ENCODE measurements at regions not wholly inside any gene's neighbourhood (a gene's known extent, or its start where the extent isn't known, plus 50 kb on each side); places are given as distances from the start of the nearest gene placed in this dataset.
A peak's percentile ranks its signal among the peaks of the same experiment; 100 is the strongest.

- peak in 1 of 2 experiments; percentile 65; a peak in 1 of 4 replicates for TF ChIP-seq ZMIZ1 (IDR thresholded peaks at IDR 0.05; ENCODE audit: low read depth in 2 of 2, low read length in 2 of 2)
- peak; percentile 90 to 92 for TF ChIP-seq KDM1A (IDR thresholded peaks at IDR 0.05)
- no peak for TF ChIP-seq NR2C2 (CRISPR knock-in tag; IDR thresholded peaks at IDR 0.05)
- no peak for TF ChIP-seq NR2C2 (tag; IDR thresholded peaks at IDR 0.05)
- TF ChIP-seq KLF10 (CRISPR knock-in tag; IDR thresholded peaks at IDR 0.05): no peak
- TF ChIP-seq ARID1B (IDR thresholded peaks at IDR 0.05): peak; percentile 96
- TF ChIP-seq ZFP30 (CRISPR knock-in tag; IDR thresholded peaks at IDR 0.05; ENCODE audit: borderline replicate concordance): no peak
- no peak for TF ChIP-seq FOXA3 (CRISPR knock-in tag; conservative IDR thresholded peaks at IDR 0.05 in 1 of 2, IDR thresholded peaks at IDR 0.05 in 1 of 2)
- no peak for TF ChIP-seq ZNF644 (tag; IDR thresholded peaks at IDR 0.05; ENCODE audit: low read depth)
- no peak for TF ChIP-seq BCOR (IDR thresholded peaks at IDR 0.05)
- no peak for TF ChIP-seq ZNF121 (CRISPR knock-in tag; conservative IDR thresholded peaks at IDR 0.05)
- 0 out of 2 replicates have a peak, but pooled peaks have one; percentile 64 for TF ChIP-seq ZNF197 (CRISPR knock-in tag; IDR thresholded peaks at IDR 0.05; ENCODE audit: low read depth)
- peak; percentile 94 for TF ChIP-seq MTA2 (IDR thresholded peaks at IDR 0.05; ENCODE audit: low read depth)
- TF ChIP-seq STAT5A (IDR thresholded peaks at IDR 0.05; ENCODE audit: borderline replicate concordance, low read length): peak; percentile 82
- no peak for TF ChIP-seq ETS2 (tag; IDR thresholded peaks at IDR 0.05; ENCODE audit: borderline replicate concordance, poor library complexity, severe bottlenecking)
- no peak for TF ChIP-seq HNRNPL (IDR thresholded peaks at IDR 0.05; ENCODE audit: low read depth, low read length)
- peak; percentile 88 for TF ChIP-seq LCOR (CRISPR knock-in tag; IDR thresholded peaks at IDR 0.05)
- peak; percentile 93; the same call in 1 of the 2 replicates for TF ChIP-seq FOXM1 (IDR thresholded peaks at IDR 0.05; ENCODE audit: low read depth)
- TF ChIP-seq FOXM1 (CRISPR knock-in tag; IDR thresholded peaks at IDR 0.05; ENCODE audit: low read depth): no peak
- TF ChIP-seq RAD21 (CRISPR knock-in tag; conservative IDR thresholded peaks at IDR 0.05 in 1 of 2, IDR thresholded peaks at IDR 0.05 in 1 of 2): 0 out of 4 replicates have a peak, but pooled peaks of 1 of the 2 experiments have one; percentile 2
- TF ChIP-seq ZFX (CRISPR knock-in tag; IDR thresholded peaks at IDR 0.05): no peak
- no peak for TF ChIP-seq RBM15 (IDR thresholded peaks at IDR 0.05; ENCODE audit: insufficient read depth, low read length)
- no peak for TF ChIP-seq TEAD1 (CRISPR knock-in tag; IDR thresholded peaks at IDR 0.05)
- no peak for TF ChIP-seq ZNF280A (IDR thresholded peaks at IDR 0.05; ENCODE audit: low read depth, partially characterized antibody)
- no peak for TF ChIP-seq POLR2B (IDR thresholded peaks at IDR 0.05; ENCODE audit: low read depth, partially characterized antibody)
- TF ChIP-seq ZNF766 (CRISPR knock-in tag; conservative IDR thresholded peaks at IDR 0.05): peak; percentile 75; the same call in 1 of the 2 replicates
Observed at GRCh38 chr13:91085127-91085526, 262.4 kb upstream of the MIR17HG start (continued).

All from K562 (cell line).